GM12878 (cell line): ENCODE measurements at regions not wholly inside any gene's neighbourhood (a gene's known extent, or its start where the extent isn't known, plus 50 kb on each side); places are given as distances from the start of the nearest gene placed in this dataset.

Experiments
- ATAC-seq: fragments of 200-7000 bp; cut with Tn5 transposase; 3 replicates; pipeline ENCODE4 v1.9.1; 2020; ENCODE audit warnings: mild to moderate bottlenecking, moderate library complexity
- BruUV-seq: library from RNA; stranded (reverse); fragments of 400-500 nt; replicated peaks from 2 replicates; lab custom pipeline; 2021; lab: Mats Ljungman, UMichigan
- CTCF ChIA-PET: fragments of 300-600 bp; sonication (Branson Sonifier 250); formaldehyde crosslinking; extraction: SDS; loops from one replicate; lab custom pipeline; 2021; ENCODE audit warnings: inconsistent platforms; lab: Yijun Ruan, JAX
- POLR2A ChIA-PET: fragments of 350-600 bp; formaldehyde crosslinking; extraction: SDS; loops from one replicate; lab custom pipeline; 2021; ENCODE audit warnings: inconsistent platforms; lab: Charles Lee
- RAD21 ChIA-PET: fragments of 300-600 bp; sonication (Branson Sonifier 250); formaldehyde crosslinking; loops from one replicate; lab custom pipeline; 2023; ENCODE audit warnings: antibody characterized with exemption; ENCODE audit not compliant: unreplicated experiment; lab: Charles Lee
- SMC1A ChIA-PET: fragments of 300-600 bp; sonication (Branson Sonifier 250); formaldehyde crosslinking; loops from one replicate; lab custom pipeline; 2023; ENCODE audit not compliant: unreplicated experiment, uncharacterized antibody; lab: Charles Lee
- DNase-seq: peaks from one replicate; pipeline ENCODE4 v3.0.0-alpha.2; 2011; ENCODE audit warnings: low read depth, low spot score
- FAIRE-seq: peaks from 3 replicates; lab custom pipeline; 2011; peaks lifted over from hg19 to GRCh38; lab: Jason Lieb, UNC
- H2AFZ ChIP-seq: 2 replicates; pipeline ENCODE4 v1.6.0; 2011; ENCODE audit warnings: low read depth, low read length, control low read depth; ENCODE audit not compliant: control insufficient read depth
- H3K27ac ChIP-seq: 2 replicates; pipeline ENCODE4 v1.5.1; 2011; ENCODE audit warnings: control low read depth; ENCODE audit not compliant: control insufficient read depth, insufficient read depth
- H3K27me3 ChIP-seq, 2 experiments: replicated peaks in 1 of 2; 2 replicates each; pipeline versions ENCODE4 v1.6.0 to v1.6.1; 2011; ENCODE audit warnings: low read length in 1 of 2; ENCODE audit not compliant: control insufficient read depth in 2 of 2, insufficient read depth in 2 of 2
- H3K36me3 ChIP-seq, 2 experiments: 2 replicates each; pipeline ENCODE4 v1.5.1; 2011; ENCODE audit warnings: low read length in 1 of 2; ENCODE audit not compliant: control insufficient read depth in 2 of 2, insufficient read depth in 2 of 2
- H3K4me1 ChIP-seq: 2 replicates; pipeline ENCODE4 v1.6.1; 2011; ENCODE audit warnings: mild to moderate bottlenecking, low read length, moderate library complexity, mixed read lengths; ENCODE audit not compliant: control insufficient read depth, insufficient read depth
- H3K4me2 ChIP-seq: 2 replicates; pipeline ENCODE4 v1.6.0; 2011; ENCODE audit warnings: control low read depth; ENCODE audit not compliant: control insufficient read depth, insufficient read depth
- H3K4me3 ChIP-seq: fragments of 200-600 bp; sonication (generic); 2 replicates; pipeline ENCODE4 v1.5.1; 2016
- H3K79me2 ChIP-seq: 2 replicates; pipeline ENCODE4 v1.6.0; 2011; ENCODE audit warnings: low read length; ENCODE audit not compliant: control insufficient read depth, insufficient read depth
- H3K9ac ChIP-seq: 2 replicates; pipeline ENCODE4 v1.8.0; 2011; ENCODE audit warnings: low read length, control low read depth, mixed read lengths; ENCODE audit not compliant: control insufficient read depth, insufficient read depth
- H3K9me3 ChIP-seq: replicated peaks from 3 replicates; pipeline ENCODE4 v1.5.1; 2011; ENCODE audit warnings: mild to moderate bottlenecking, low read length; ENCODE audit not compliant: control insufficient read depth, insufficient read depth
- H4K20me1 ChIP-seq: 2 replicates; pipeline ENCODE4 v1.6.0; 2011; ENCODE audit not compliant: control insufficient read depth, insufficient read depth
- BCL3 ChIP-seq: IDR thresholded peaks from 2 replicates; pipeline ENCODE4 v1.6.1; 2011; ENCODE audit warnings: borderline replicate concordance, low read depth, mild to moderate bottlenecking, moderate library complexity, low read length; ENCODE audit not compliant: insufficient read depth, poor library complexity, severe bottlenecking
- JUND ChIP-seq: IDR thresholded peaks from 2 replicates; pipeline ENCODE4 v1.6.1; 2012; ENCODE audit warnings: low read depth, mild to moderate bottlenecking, low read length, improper control_type of control experiment, moderate library complexity
- MXI1 ChIP-seq: fragments of 150-350 bp; IDR thresholded peaks from 2 replicates; pipeline ENCODE4 v1.6.1; 2011; ENCODE audit warnings: low read depth, mild to moderate bottlenecking, inconsistent platforms, low read length, improper control_type of control experiment
- PAX5 ChIP-seq: IDR thresholded peaks from 2 replicates; pipeline ENCODE4 v1.6.1; 2011; ENCODE audit warnings: low read depth, low read length, borderline replicate concordance
- PBX3 ChIP-seq: IDR thresholded peaks from 2 replicates; pipeline ENCODE4 v1.6.1; 2011; ENCODE audit warnings: mild to moderate bottlenecking, low read depth, low read length, moderate library complexity; ENCODE audit not compliant: insufficient replicate concordance
- POU2F2 ChIP-seq: IDR thresholded peaks from 3 replicates; pipeline ENCODE4 v1.6.1; 2011; ENCODE audit warnings: low read depth, mild to moderate bottlenecking, low read length, borderline replicate concordance
- RBBP5 ChIP-seq: fragments of 200-600 bp; sonication (generic); conservative IDR thresholded peaks from 2 replicates; pipeline ENCODE4 v1.6.1; 2016
- RCOR1 ChIP-seq: conservative IDR thresholded peaks from 2 replicates; pipeline ENCODE4 v1.6.1; 2012; ENCODE audit warnings: low read depth, low read length, improper control_type of control experiment
- REST ChIP-seq: IDR thresholded peaks from 2 replicates; pipeline ENCODE4 v1.6.1; 2012; ENCODE audit warnings: mild to moderate bottlenecking, low read depth, low read length
- SIN3A ChIP-seq: IDR thresholded peaks from 2 replicates; pipeline ENCODE4 v1.6.1; 2012; ENCODE audit warnings: low read depth, low read length, improper control_type of control experiment
- SREBF2 ChIP-seq: IDR thresholded peaks from 2 replicates; pipeline ENCODE4 v1.6.1; 2012; ENCODE audit warnings: mild to moderate bottlenecking, low read length
- STAT3 ChIP-seq: IDR thresholded peaks from 2 replicates; pipeline ENCODE4 v1.6.1; 2011; ENCODE audit warnings: low read depth, low read length, improper control_type of control experiment
- SUPT20H ChIP-seq: IDR thresholded peaks from 2 replicates; pipeline ENCODE4 v1.6.1; 2011; ENCODE audit warnings: low read depth, mild to moderate bottlenecking, low read length, moderate library complexity, borderline replicate concordance; ENCODE audit not compliant: control insufficient read depth
- ZBED1 ChIP-seq: IDR thresholded peaks from 2 replicates; pipeline ENCODE4 v1.6.1; 2016; ENCODE audit warnings: borderline replicate concordance
- ZNF207 ChIP-seq: fragments of 450-650 bp; IDR thresholded peaks from 2 replicates; pipeline ENCODE4 v1.6.1; 2014; ENCODE audit warnings: antibody characterized with exemption, mild to moderate bottlenecking, borderline replicate concordance
- ZNF217 ChIP-seq: fragments of 450-650 bp; IDR thresholded peaks from 2 replicates; pipeline ENCODE4 v1.6.1; 2017; ENCODE audit warnings: antibody characterized with exemption, mild to moderate bottlenecking
- WGBS: methylation state at CpG from one replicate; pipeline ENCODE4 v1.1.6; 2016; ENCODE audit warnings: low lambda C conversion rate; ENCODE audit not compliant: insufficient replicate concordance, insufficient coverage; ENCODE audit errors: missing lambda C conversion rate; 5-methylcytosine and 5-hydroxymethylcytosine counted together
- in situ Hi-C: fragments of 300-500 bp; cut with MboI; formaldehyde crosslinking; loops from 9 replicates; pipeline ENCODE4 v1.14.3; 2018; ENCODE audit warnings: mixed read lengths
- intact Hi-C: fragments of 100-400 bp; cut with micrococcal nuclease; formaldehyde crosslinking; loops from one replicate; pipeline ENCODE4 v1.14.2; 2022; ENCODE audit not compliant: unreplicated experiment

- TF ChIP-seq REST (no peak), PBX3 (no peak)
Observed at GRCh38 chr12:24195063-24195462, 245.6 kb upstream of the SOX5 start (continued).

- RAD21 ChIA-PET = no interaction called here
- DNase-seq = no peak
- WGBS = 66% methylated on average over 5 of the region's 5 CpGs
- TF ChIP-seq SREBF2 = no peak
- no peak for TF ChIP-seq STAT3
- no peak for TF ChIP-seq BCL3
- no peak for TF ChIP-seq SIN3A
- TF ChIP-seq ZBED1 = no peak
- no peak for TF ChIP-seq POU2F2
- TF ChIP-seq PAX5 = no peak
- no peak for TF ChIP-seq MXI1
- TF ChIP-seq JUND = no peak
- no peak for TF ChIP-seq ZNF217
- no peak for TF ChIP-seq SUPT20H
- no peak for TF ChIP-seq ZNF207
- no peak for TF ChIP-seq RCOR1
- no peak for TF ChIP-seq RBBP5
Observed at GRCh38 chr12:24191117-24191516, 241.6 kb upstream of the SOX5 start.

More at GRCh38 chr12:24191117-24191516, 241.6 kb upstream of the SOX5 start:
- SMC1A ChIA-PET = interaction anchor here (0.5 kb wide), 1 partner anchor 141 kb away, joined by 3 read pairs; no protein-coding TSS in a partner anchor
- Histone ChIP-seq H4K20me1 (no peaks in the 10 kb centered on the region), H2AFZ (no peak overlapping the region), H3K4me1 (no peaks in the 10 kb centered on the region), H3K9me3 (no peaks in the 10 kb centered on the region), H3K4me3 (no peak overlapping the region), H3K27ac (no peak overlapping the region), H3K4me2 (no peak overlapping the region), H3K79me2 (no peaks in the 10 kb centered on the region), H3K9ac (no peak overlapping the region), H3K27me3 (no peaks in the 10 kb centered on the region), H3K36me3 (no peaks in the 10 kb centered on the region)
- POLR2A ChIA-PET = no interaction called here
- CTCF ChIA-PET = no interaction called here
- intact Hi-C loops = no loop called here
- FAIRE-seq (no peak), ATAC-seq (no peak)
- BruUV-seq = no TSS peak
- in situ Hi-C loops = no loop called here
